ENCODE measurements at regions not wholly inside any gene's neighbourhood (a gene's known extent, or its start where the extent isn't known, plus 50 kb on each side); places are given as distances from the start of the nearest gene placed in this dataset.

DNA sequence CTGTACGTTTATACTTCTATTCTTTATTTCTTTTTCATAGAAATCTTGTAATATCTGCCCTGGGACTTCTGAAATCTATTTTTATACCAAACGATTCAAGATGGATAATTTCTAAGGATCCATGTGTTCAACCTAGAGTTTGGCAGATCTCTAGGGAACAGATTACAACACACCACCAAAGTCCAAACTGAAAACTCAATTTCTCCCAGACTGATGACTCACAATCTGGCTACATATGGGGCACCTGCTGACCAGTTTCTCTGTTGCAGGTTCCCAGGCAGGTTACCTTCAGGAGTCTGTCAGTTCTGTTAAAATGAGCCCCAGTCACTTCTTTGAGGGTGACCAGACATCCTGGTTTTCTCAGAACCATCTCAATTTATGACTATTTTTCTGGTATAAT is 439.4 kb downstream of the GPATCH2 start (continued):
- no peak for TF ChIP-seq ZSCAN32 (CRISPR knock-in tag; IDR thresholded peaks at IDR 0.05)
- TF ChIP-seq, protein P1, sequence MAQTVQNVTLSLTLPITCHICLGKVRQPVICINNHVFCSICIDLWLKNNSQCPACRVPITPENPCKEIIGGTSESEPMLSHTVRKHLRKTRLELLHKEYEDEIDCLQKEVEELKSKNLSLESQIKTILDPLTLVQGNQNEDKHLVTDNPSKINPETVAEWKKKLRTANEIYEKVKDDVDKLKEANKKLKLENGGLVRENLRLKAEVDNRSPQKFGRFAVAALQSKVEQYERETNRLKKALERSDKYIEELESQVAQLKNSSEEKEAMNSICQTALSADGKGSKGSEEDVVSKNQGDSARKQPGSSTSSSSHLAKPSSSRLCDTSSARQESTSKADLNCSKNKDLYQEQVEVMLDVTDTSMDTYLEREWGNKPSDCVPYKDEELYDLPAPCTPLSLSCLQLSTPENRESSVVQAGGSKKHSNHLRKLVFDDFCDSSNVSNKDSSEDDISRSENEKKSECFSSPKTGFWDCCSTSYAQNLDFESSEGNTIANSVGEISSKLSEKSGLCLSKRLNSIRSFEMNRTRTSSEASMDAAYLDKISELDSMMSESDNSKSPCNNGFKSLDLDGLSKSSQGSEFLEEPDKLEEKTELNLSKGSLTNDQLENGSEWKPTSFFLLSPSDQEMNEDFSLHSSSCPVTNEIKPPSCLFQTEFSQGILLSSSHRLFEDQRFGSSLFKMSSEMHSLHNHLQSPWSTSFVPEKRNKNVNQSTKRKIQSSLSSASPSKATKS (CRISPR knock-in tag; IDR thresholded peaks at IDR 0.05), result no peak
- no peak for TF ChIP-seq HMG20B (CRISPR knock-in tag; IDR thresholded peaks at IDR 0.05)
- no peak for TF ChIP-seq ZNF23 (CRISPR knock-in tag; IDR thresholded peaks at IDR 0.05)
- TF ChIP-seq NFE2 (IDR thresholded peaks at IDR 0.05; ENCODE audit: low read depth), result no peak
- TF ChIP-seq BMI1 (IDR thresholded peaks at IDR 0.05; ENCODE audit: low read length), result no peak
- TF ChIP-seq, protein P2, sequence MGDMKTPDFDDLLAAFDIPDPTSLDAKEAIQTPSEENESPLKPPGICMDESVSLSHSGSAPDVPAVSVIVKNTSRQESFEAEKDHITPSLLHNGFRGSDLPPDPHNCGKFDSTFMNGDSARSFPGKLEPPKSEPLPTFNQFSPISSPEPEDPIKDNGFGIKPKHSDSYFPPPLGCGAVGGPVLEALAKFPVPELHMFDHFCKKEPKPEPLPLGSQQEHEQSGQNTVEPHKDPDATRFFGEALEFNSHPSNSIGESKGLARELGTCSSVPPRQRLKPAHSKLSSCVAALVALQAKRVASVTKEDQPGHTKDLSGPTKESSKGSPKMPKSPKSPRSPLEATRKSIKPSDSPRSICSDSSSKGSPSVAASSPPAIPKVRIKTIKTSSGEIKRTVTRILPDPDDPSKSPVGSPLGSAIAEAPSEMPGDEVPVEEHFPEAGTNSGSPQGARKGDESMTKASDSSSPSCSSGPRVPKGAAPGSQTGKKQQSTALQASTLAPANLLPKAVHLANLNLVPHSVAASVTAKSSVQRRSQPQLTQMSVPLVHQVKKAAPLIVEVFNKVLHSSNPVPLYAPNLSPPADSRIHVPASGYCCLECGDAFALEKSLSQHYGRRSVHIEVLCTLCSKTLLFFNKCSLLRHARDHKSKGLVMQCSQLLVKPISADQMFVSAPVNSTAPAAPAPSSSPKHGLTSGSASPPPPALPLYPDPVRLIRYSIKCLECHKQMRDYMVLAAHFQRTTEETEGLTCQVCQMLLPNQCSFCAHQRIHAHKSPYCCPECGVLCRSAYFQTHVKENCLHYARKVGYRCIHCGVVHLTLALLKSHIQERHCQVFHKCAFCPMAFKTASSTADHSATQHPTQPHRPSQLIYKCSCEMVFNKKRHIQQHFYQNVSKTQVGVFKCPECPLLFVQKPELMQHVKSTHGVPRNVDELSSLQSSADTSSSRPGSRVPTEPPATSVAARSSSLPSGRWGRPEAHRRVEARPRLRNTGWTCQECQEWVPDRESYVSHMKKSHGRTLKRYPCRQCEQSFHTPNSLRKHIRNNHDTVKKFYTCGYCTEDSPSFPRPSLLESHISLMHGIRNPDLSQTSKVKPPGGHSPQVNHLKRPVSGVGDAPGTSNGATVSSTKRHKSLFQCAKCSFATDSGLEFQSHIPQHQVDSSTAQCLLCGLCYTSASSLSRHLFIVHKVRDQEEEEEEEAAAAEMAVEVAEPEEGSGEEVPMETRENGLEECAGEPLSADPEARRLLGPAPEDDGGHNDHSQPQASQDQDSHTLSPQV (IDR thresholded peaks at IDR 0.05), result no peak
- TF ChIP-seq DNMT1 (IDR thresholded peaks at IDR 0.05), result no peak
- no peak for TF ChIP-seq FOXK2 (conservative IDR thresholded peaks at IDR 0.05 in 1 of 2, IDR thresholded peaks at IDR 0.05 in 1 of 2; ENCODE audit: low read depth in 2 of 2)
- no peak for TF ChIP-seq NCOA1 (IDR thresholded peaks at IDR 0.05; ENCODE audit: low read depth)
- TF ChIP-seq RFX1 (IDR thresholded peaks at IDR 0.05), result no peak
